ENCODE measurements at regions not wholly inside any gene's neighbourhood (a gene's known extent, or its start where the extent isn't known, plus 50 kb on each side); places are given as distances from the start of the nearest gene placed in this dataset.

DNA sequence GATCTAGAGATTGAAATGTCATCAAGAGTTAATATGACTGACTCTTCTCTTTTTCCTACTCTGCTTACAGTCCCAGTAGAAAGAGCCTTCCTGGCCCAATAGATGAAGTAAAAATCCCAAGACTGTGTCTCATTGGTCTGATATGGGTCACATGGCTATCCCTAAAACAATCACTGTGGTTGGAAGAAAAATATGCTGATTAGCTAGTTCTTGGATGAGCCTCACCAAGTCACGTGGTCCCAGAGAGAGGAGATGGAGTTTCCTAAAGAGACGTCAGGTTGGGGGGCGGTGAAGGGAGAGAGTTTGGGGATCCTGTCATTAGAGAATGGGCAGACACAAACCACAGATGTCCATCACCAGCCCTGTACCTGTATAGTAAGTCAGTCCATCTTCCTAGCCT, 466.3 kb downstream of the HAPSTR1 start:
- TF ChIP-seq CEBPB (IDR thresholded peaks at IDR 0.05) (no peak), TAF1 (IDR thresholded peaks at IDR 0.05; ENCODE audit: low read depth) (no peak), MAX (IDR thresholded peaks at IDR 0.05) (no peak), EP300 (IDR thresholded peaks at IDR 0.05; ENCODE audit: borderline replicate concordance) (no peak), CREB1 (IDR thresholded peaks at IDR 0.05; ENCODE audit: low read depth) (no peak), TEAD4 (IDR thresholded peaks at IDR 0.05) (no peak), FOXM1 (IDR thresholded peaks at IDR 0.05; ENCODE audit: borderline replicate concordance, low read depth) (no peak), YY1 (IDR thresholded peaks at IDR 0.05; ENCODE audit: low read depth) (no peak)
- TF ChIP-seq, protein P1, sequence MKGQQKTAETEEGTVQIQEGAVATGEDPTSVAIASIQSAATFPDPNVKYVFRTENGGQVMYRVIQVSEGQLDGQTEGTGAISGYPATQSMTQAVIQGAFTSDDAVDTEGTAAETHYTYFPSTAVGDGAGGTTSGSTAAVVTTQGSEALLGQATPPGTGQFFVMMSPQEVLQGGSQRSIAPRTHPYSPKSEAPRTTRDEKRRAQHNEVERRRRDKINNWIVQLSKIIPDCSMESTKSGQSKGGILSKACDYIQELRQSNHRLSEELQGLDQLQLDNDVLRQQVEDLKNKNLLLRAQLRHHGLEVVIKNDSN (IDR thresholded peaks at IDR 0.05): no peak
- TF ChIP-seq, protein P2, sequence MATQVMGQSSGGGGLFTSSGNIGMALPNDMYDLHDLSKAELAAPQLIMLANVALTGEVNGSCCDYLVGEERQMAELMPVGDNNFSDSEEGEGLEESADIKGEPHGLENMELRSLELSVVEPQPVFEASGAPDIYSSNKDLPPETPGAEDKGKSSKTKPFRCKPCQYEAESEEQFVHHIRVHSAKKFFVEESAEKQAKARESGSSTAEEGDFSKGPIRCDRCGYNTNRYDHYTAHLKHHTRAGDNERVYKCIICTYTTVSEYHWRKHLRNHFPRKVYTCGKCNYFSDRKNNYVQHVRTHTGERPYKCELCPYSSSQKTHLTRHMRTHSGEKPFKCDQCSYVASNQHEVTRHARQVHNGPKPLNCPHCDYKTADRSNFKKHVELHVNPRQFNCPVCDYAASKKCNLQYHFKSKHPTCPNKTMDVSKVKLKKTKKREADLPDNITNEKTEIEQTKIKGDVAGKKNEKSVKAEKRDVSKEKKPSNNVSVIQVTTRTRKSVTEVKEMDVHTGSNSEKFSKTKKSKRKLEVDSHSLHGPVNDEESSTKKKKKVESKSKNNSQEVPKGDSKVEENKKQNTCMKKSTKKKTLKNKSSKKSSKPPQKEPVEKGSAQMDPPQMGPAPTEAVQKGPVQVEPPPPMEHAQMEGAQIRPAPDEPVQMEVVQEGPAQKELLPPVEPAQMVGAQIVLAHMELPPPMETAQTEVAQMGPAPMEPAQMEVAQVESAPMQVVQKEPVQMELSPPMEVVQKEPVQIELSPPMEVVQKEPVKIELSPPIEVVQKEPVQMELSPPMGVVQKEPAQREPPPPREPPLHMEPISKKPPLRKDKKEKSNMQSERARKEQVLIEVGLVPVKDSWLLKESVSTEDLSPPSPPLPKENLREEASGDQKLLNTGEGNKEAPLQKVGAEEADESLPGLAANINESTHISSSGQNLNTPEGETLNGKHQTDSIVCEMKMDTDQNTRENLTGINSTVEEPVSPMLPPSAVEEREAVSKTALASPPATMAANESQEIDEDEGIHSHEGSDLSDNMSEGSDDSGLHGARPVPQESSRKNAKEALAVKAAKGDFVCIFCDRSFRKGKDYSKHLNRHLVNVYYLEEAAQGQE (IDR thresholded peaks at IDR 0.05; ENCODE audit: low read depth): no peak

All from Ishikawa (cell line).